WTC11 (cell line): ENCODE measurements at regions not wholly inside any gene's neighbourhood (a gene's known extent, or its start where the extent isn't known, plus 50 kb on each side); places are given as distances from the start of the nearest gene placed in this dataset.

Experiments
- ATAC-seq: fragments of 200-7000 bp; cut with Tn5 transposase; 2 replicates; pipeline ENCODE4 v1.10.0; 2021; ENCODE audit warnings: mild to moderate bottlenecking, moderate library complexity
- CTCF ChIA-PET: fragments of 300-600 bp; sonication (Branson Sonifier 250); formaldehyde crosslinking; loops from one replicate; lab custom pipeline; 2021; ENCODE audit warnings: antibody characterized with exemption; lab: Charles Lee
- POLR2A ChIA-PET: fragments of 350-600 bp; sonication (Branson Sonifier 250); formaldehyde crosslinking; loops from one replicate; lab custom pipeline; 2021; ENCODE audit warnings: antibody characterized with exemption; lab: Charles Lee
- DNase-seq: peaks from one replicate; pipeline ENCODE4 v3.0.0; 2021; ENCODE audit warnings: low spot score
- H3K27ac Mint-ChIP-seq: 2 replicates; pipeline ENCODE4 v1.8.0; 2021; ENCODE audit warnings: mixed read lengths
- H3K27me3 Mint-ChIP-seq: 2 replicates; pipeline ENCODE4 v1.8.0; 2021; ENCODE audit warnings: low read depth, mild to moderate bottlenecking, moderate library complexity, mixed read lengths
- H3K36me3 Mint-ChIP-seq: 2 replicates; pipeline ENCODE4 v1.8.0; 2021; ENCODE audit warnings: mixed read lengths
- H3K4me1 Mint-ChIP-seq: 2 replicates; pipeline ENCODE4 v1.8.0; 2022; ENCODE audit warnings: mixed read lengths
- H3K4me3 Mint-ChIP-seq: 2 replicates; pipeline ENCODE4 v1.8.0; 2021; ENCODE audit warnings: mild to moderate bottlenecking, moderate library complexity, mixed read lengths
- H3K9me3 Mint-ChIP-seq: 2 replicates; pipeline ENCODE4 v1.8.0; 2021; ENCODE audit warnings: mixed read lengths
- ATF1 ChIP-seq: sonication (generic); formaldehyde crosslinking; IDR thresholded peaks from 2 replicates; pipeline ENCODE4 v1.8.1; 2023; ENCODE audit warnings: mild to moderate bottlenecking, moderate library complexity, missing genetic modification reagents
- CBFB ChIP-seq: sonication (generic); formaldehyde crosslinking; IDR thresholded peaks from 2 replicates; pipeline ENCODE4 v1.8.1; 2022; ENCODE audit warnings: mild to moderate bottlenecking, low read depth, missing genetic modification reagents
- ESRRA ChIP-seq: sonication (generic); formaldehyde crosslinking; IDR thresholded peaks from 2 replicates; pipeline ENCODE4 v1.8.1; 2022; ENCODE audit warnings: mild to moderate bottlenecking, missing genetic modification reagents, borderline replicate concordance
- FOXJ3 ChIP-seq: sonication (generic); formaldehyde crosslinking; IDR thresholded peaks from 2 replicates; pipeline ENCODE4 v1.9.0; 2021; ENCODE audit warnings: missing genetic modification reagents, mild to moderate bottlenecking, borderline replicate concordance
- GABPB1 ChIP-seq: sonication (generic); formaldehyde crosslinking; IDR thresholded peaks from 2 replicates; pipeline ENCODE4 v1.8.1; 2023; ENCODE audit warnings: mild to moderate bottlenecking, missing genetic modification reagents
- GTF2I ChIP-seq: fragments of 250-450 bp; sonication (Bioruptor Pico); conservative IDR thresholded peaks from 2 replicates; pipeline ENCODE4 v1.4.0; 2021; ENCODE audit warnings: mild to moderate bottlenecking
- MYBL2 ChIP-seq: sonication (generic); formaldehyde crosslinking; IDR thresholded peaks from 2 replicates; pipeline ENCODE4 v1.8.1; 2023; ENCODE audit warnings: mild to moderate bottlenecking, moderate library complexity, missing genetic modification reagents
- NR1H2 ChIP-seq: sonication (generic); formaldehyde crosslinking; IDR thresholded peaks from 2 replicates; pipeline ENCODE4 v1.9.0; 2021; ENCODE audit warnings: mild to moderate bottlenecking, moderate library complexity, missing genetic modification reagents
- SMAD3 ChIP-seq: sonication (generic); formaldehyde crosslinking; IDR thresholded peaks from 2 replicates; pipeline ENCODE4 v1.8.0; 2022; ENCODE audit warnings: missing genetic modification reagents, mild to moderate bottlenecking, borderline replicate concordance
- STAT6 ChIP-seq: sonication (generic); formaldehyde crosslinking; conservative IDR thresholded peaks from 2 replicates; pipeline ENCODE4 v1.8.1; 2023; ENCODE audit warnings: mild to moderate bottlenecking, low read depth, missing genetic modification reagents, moderate library complexity
- TCF7 ChIP-seq: sonication (generic); formaldehyde crosslinking; IDR thresholded peaks from 2 replicates; pipeline ENCODE4 v1.8.0; 2022; ENCODE audit warnings: mild to moderate bottlenecking, low read depth, missing genetic modification reagents, moderate library complexity
- ZMAT4 ChIP-seq: fragments of 250-450 bp; sonication (Bioruptor Pico); IDR thresholded peaks from 2 replicates; pipeline ENCODE4 v1.9.0; 2021; ENCODE audit warnings: mild to moderate bottlenecking
- ZNF138 ChIP-seq: sonication (generic); formaldehyde crosslinking; conservative IDR thresholded peaks from 2 replicates; pipeline ENCODE4 v1.8.1; 2022; ENCODE audit warnings: mild to moderate bottlenecking, moderate library complexity, missing genetic modification reagents
- TF ChIP-seq, protein P1 (sequence below): sonication (generic); formaldehyde crosslinking; IDR thresholded peaks from 2 replicates; pipeline ENCODE4 v1.8.1; 2022; ENCODE audit warnings: mild to moderate bottlenecking, moderate library complexity, missing genetic modification reagents
- TF ChIP-seq, protein P2 (sequence below): fragments of 250-450 bp; sonication (Bioruptor Pico); IDR thresholded peaks from 2 replicates; pipeline ENCODE4 v2.1.2; 2022; ENCODE audit warnings: mild to moderate bottlenecking, moderate library complexity
- TF ChIP-seq, protein P3 (sequence below): fragments of 250-450 bp; sonication (Bioruptor Pico); IDR thresholded peaks from 2 replicates; pipeline ENCODE4 v1.8.0; 2021; ENCODE audit warnings: mild to moderate bottlenecking
- TF ChIP-seq, protein P4 (sequence below): fragments of 250-450 bp; sonication (Bioruptor Pico); IDR thresholded peaks from 2 replicates; pipeline ENCODE4 v1.9.0; 2021; ENCODE audit warnings: mild to moderate bottlenecking, borderline replicate concordance

DNA sequence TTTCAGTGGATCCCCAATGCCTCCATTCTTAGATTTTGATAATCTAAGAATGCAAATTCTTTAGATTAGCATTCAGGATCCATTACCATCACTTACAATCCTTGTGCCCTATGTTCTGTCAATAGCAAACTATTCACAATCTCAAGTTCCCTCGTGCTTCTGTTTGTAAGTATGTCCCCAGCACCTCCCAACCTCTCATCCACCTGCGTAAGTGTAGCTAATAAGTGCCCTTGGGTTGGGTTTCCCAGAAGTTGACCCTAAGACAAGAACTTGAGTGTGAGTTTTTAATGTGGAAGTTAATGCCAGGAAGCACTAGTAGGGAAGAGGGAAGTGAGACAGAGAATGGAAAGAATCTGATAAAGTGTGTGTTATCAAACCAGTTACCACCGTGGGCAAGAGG is 72.6 kb upstream of the PAK5 start (continued):
- no peak for TF ChIP-seq STAT6 (CRISPR knock-in tag)
- TF ChIP-seq, protein P1, sequence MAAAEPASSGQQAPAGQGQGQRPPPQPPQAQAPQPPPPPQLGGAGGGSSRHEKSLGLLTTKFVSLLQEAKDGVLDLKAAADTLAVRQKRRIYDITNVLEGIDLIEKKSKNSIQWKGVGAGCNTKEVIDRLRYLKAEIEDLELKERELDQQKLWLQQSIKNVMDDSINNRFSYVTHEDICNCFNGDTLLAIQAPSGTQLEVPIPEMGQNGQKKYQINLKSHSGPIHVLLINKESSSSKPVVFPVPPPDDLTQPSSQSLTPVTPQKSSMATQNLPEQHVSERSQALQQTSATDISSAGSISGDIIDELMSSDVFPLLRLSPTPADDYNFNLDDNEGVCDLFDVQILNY (CRISPR knock-in tag): no peak

DNA sequence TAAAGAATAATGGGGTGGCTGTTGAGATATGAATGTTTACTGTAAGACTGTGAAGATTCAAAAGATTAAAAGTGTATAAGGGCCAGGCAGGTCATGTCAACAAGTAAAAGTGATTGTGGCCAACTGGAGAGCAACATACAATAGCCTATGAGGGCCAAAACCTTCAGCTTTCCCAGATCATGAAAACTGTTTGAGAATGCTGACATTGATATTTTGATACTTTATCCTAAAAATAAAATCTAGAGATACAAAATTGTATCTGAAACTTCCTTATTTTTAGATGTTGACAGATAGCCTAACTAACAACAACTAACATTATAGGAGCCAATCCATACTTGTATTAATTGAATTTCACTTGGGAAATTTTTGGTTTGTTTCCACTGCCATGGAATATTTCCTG is 70.3 kb upstream of the PAK5 start:
- POLR2A ChIA-PET: no interaction called here
- DNase-seq: no peak
- Mint-ChIP-seq H3K27ac (no peak overlapping the region), H3K27me3 (no peaks in the 10 kb centered on the region; the same call in none of the 2 replicates), H3K36me3 (no peaks in the 10 kb centered on the region), H3K4me3 (no peak overlapping the region), H3K4me1 (0 out of 2 replicates have a peak, but pooled peaks cover under 1% of the 10 kb centered on the region), H3K9me3 (no peaks in the 10 kb centered on the region)
- TF ChIP-seq ESRRA (CRISPR knock-in tag): no peak
- TF ChIP-seq, protein P2, sequence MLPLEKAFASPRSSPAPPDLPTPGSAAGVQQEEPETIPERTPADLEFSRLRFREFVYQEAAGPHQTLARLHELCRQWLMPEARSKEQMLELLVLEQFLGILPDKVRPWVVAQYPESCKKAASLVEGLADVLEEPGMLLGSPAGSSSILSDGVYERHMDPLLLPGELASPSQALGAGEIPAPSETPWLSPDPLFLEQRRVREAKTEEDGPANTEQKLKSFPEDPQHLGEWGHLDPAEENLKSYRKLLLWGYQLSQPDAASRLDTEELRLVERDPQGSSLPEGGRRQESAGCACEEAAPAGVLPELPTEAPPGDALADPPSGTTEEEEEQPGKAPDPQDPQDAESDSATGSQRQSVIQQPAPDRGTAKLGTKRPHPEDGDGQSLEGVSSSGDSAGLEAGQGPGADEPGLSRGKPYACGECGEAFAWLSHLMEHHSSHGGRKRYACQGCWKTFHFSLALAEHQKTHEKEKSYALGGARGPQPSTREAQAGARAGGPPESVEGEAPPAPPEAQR (CRISPR knock-in tag): no peak
- TF ChIP-seq GABPB1: no peak
- no peak for TF ChIP-seq MYBL2 (CRISPR knock-in tag)
- TF ChIP-seq GTF2I: no peak
- no peak for TF ChIP-seq ZNF138 (CRISPR knock-in tag)
- TF ChIP-seq, protein P3, sequence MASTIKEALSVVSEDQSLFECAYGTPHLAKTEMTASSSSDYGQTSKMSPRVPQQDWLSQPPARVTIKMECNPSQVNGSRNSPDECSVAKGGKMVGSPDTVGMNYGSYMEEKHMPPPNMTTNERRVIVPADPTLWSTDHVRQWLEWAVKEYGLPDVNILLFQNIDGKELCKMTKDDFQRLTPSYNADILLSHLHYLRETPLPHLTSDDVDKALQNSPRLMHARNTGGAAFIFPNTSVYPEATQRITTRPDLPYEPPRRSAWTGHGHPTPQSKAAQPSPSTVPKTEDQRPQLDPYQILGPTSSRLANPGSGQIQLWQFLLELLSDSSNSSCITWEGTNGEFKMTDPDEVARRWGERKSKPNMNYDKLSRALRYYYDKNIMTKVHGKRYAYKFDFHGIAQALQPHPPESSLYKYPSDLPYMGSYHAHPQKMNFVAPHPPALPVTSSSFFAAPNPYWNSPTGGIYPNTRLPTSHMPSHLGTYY (CRISPR knock-in tag): no peak
- no peak for TF ChIP-seq ATF1 (CRISPR knock-in tag)
- no peak for TF ChIP-seq ZMAT4 (CRISPR knock-in tag)
- TF ChIP-seq SMAD3 (CRISPR knock-in tag): no peak
- no peak for TF ChIP-seq TCF7 (CRISPR knock-in tag)
- no peak for TF ChIP-seq NR1H2 (CRISPR knock-in tag)
- TF ChIP-seq, protein P1 (CRISPR knock-in tag): no peak
- TF ChIP-seq CBFB (CRISPR knock-in tag): no peak
- TF ChIP-seq, protein P4, sequence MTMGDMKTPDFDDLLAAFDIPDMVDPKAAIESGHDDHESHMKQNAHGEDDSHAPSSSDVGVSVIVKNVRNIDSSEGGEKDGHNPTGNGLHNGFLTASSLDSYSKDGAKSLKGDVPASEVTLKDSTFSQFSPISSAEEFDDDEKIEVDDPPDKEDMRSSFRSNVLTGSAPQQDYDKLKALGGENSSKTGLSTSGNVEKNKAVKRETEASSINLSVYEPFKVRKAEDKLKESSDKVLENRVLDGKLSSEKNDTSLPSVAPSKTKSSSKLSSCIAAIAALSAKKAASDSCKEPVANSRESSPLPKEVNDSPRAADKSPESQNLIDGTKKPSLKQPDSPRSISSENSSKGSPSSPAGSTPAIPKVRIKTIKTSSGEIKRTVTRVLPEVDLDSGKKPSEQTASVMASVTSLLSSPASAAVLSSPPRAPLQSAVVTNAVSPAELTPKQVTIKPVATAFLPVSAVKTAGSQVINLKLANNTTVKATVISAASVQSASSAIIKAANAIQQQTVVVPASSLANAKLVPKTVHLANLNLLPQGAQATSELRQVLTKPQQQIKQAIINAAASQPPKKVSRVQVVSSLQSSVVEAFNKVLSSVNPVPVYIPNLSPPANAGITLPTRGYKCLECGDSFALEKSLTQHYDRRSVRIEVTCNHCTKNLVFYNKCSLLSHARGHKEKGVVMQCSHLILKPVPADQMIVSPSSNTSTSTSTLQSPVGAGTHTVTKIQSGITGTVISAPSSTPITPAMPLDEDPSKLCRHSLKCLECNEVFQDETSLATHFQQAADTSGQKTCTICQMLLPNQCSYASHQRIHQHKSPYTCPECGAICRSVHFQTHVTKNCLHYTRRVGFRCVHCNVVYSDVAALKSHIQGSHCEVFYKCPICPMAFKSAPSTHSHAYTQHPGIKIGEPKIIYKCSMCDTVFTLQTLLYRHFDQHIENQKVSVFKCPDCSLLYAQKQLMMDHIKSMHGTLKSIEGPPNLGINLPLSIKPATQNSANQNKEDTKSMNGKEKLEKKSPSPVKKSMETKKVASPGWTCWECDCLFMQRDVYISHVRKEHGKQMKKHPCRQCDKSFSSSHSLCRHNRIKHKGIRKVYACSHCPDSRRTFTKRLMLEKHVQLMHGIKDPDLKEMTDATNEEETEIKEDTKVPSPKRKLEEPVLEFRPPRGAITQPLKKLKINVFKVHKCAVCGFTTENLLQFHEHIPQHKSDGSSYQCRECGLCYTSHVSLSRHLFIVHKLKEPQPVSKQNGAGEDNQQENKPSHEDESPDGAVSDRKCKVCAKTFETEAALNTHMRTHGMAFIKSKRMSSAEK (CRISPR knock-in tag): no peak
- TF ChIP-seq FOXJ3 (CRISPR knock-in tag): no peak
- ATAC-seq: no peak
- CTCF ChIA-PET: interaction anchor here (0.6 to 0.7 kb wide), 2 partner anchors 291 to 747 kb away, joined by 3 read pairs; no protein-coding TSS in a partner anchor
